ELF-1 (cell line): ENCODE measurements at regions not wholly inside any gene's neighbourhood (a gene's known extent, or its start where the extent isn't known, plus 50 kb on each side); places are given as distances from the start of the nearest gene placed in this dataset.

ENCODE experiments used
- DNase-seq: peaks from one replicate; pipeline ENCODE4 v3.0.0-alpha.2; 2016; ENCODE audit warnings: low read depth, low spot score

- DNase-seq, result no peak
Measured at GRCh38 chr5:88979244-88979643, 96.3 kb upstream of the MEF2C start.

GRCh38 chr5:88976914-88977313 is 93.9 kb upstream of the MEF2C start:
- DNase-seq, result no peak

GRCh38 chr5:88967633-88968585 is 84.9 kb upstream of the MEF2C start:
- no peak for DNase-seq

- no peak for DNase-seq
Measured at GRCh38 chr5:88964831-88965230, 81.8 kb upstream of the MEF2C start.

- DNase-seq, result no peak
Measured at GRCh38 chr5:88957013-88957412, 74.0 kb upstream of the MEF2C start.

GRCh38 chr5:88956416-88956815 is 73.4 kb upstream of the MEF2C start:
- no peak for DNase-seq

GRCh38 chr5:88955403-88955802 is 72.4 kb upstream of the MEF2C start:
- DNase-seq, result no peak

- DNase-seq, result no peak
Measured at GRCh38 chr5:88954511-88954910, 71.5 kb upstream of the MEF2C start.

- DNase-seq, result no peak
Measured at GRCh38 chr5:88952996-88953643, 70.1 kb upstream of the MEF2C start.

GRCh38 chr5:88952344-88952743 is 69.4 kb upstream of the MEF2C start:
- no peak for DNase-seq

GRCh38 chr5:88951457-88951856 is 68.5 kb upstream of the MEF2C start:
- no peak for DNase-seq

GRCh38 chr5:88948746-88949600 is 66.0 kb upstream of the MEF2C start:
- DNase-seq, result peak; percentile 25

GRCh38 chr5:88944751-88945531 is 62.0 kb upstream of the MEF2C start:
- no peak for DNase-seq

- no peak for DNase-seq
Measured at GRCh38 chr5:88941581-88941980, 58.6 kb upstream of the MEF2C start.

- no peak for DNase-seq
Measured at GRCh38 chr5:88940713-88941112, 57.7 kb upstream of the MEF2C start.

GRCh38 chr5:88939300-88939699 is 56.3 kb upstream of the MEF2C start:
- no peak for DNase-seq

GRCh38 chr5:88938488-88938887 is 55.5 kb upstream of the MEF2C start:
- DNase-seq, result no peak

- DNase-seq, result no peak
Measured at GRCh38 chr5:88937406-88937805, 54.4 kb upstream of the MEF2C start.

- DNase-seq, result no peak
Measured at GRCh38 chr5:88934439-88934838, 51.5 kb upstream of the MEF2C start.
